Lower leg skin (tissue), 3 donors: ENCODE measurements at regions not wholly inside any gene's neighbourhood (a gene's known extent, or its start where the extent isn't known, plus 50 kb on each side); places are given as distances from the start of the nearest gene placed in this dataset.

ENCODE experiments used
- POLR2A ChIP-seq, 2 donors: fragments of 450-650 bp; IDR thresholded peaks; one replicate each; pipeline ENCODE4 v1.6.1; 2016 to 2017; ENCODE audit warnings: antibody characterized with exemption in 2 of 2, mild to moderate bottlenecking in 1 of 2, moderate library complexity in 1 of 2
- TF ChIP-seq, protein P1 (sequence below), 3 donors: fragments of 450-650 bp; IDR thresholded peaks; one replicate each; pipeline ENCODE4 v1.5.1; 2016; ENCODE audit warnings: antibody characterized with exemption in 3 of 3, mild to moderate bottlenecking in 3 of 3, moderate library complexity in 2 of 3

DNA sequence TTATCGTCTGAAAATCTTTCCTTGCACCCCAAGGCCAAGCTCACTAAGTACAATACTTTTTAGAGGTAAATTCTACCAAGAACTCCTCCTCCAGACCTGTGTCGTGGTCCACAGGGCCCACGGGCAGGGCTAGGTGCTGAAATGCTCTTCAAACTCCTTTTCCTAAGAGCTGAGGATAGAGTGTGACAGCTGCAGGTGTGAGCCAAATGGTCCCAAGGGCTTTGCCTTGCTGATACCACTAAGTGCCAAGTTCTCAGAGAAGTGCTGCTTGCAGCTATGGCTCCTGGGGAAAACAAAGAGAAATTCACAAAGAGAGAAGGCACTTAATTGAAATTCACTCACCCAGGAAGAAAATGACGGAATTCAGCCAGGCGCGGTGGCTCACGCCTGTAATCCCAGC, 868.9 kb upstream of the AUTS2 start:
- TF ChIP-seq, protein P1, sequence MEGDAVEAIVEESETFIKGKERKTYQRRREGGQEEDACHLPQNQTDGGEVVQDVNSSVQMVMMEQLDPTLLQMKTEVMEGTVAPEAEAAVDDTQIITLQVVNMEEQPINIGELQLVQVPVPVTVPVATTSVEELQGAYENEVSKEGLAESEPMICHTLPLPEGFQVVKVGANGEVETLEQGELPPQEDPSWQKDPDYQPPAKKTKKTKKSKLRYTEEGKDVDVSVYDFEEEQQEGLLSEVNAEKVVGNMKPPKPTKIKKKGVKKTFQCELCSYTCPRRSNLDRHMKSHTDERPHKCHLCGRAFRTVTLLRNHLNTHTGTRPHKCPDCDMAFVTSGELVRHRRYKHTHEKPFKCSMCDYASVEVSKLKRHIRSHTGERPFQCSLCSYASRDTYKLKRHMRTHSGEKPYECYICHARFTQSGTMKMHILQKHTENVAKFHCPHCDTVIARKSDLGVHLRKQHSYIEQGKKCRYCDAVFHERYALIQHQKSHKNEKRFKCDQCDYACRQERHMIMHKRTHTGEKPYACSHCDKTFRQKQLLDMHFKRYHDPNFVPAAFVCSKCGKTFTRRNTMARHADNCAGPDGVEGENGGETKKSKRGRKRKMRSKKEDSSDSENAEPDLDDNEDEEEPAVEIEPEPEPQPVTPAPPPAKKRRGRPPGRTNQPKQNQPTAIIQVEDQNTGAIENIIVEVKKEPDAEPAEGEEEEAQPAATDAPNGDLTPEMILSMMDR (IDR thresholded peaks at IDR 0.05), result no peak
- no peak for TF ChIP-seq POLR2A (IDR thresholded peaks at IDR 0.05)
